ENCODE measurements at regions not wholly inside any gene's neighbourhood (a gene's known extent, or its start where the extent isn't known, plus 50 kb on each side); places are given as distances from the start of the nearest gene placed in this dataset.

GRCh38 chr6:78353040-78353439 lies 514.3 kb upstream of the IRAK1BP1 start:
- H3K4ac ChIP-seq (ENCODE audit: low read depth, low read length): no peak overlapping the region
- H3K27me3 ChIP-seq (ENCODE audit: control insufficient read depth, insufficient read depth, low read length): no peaks in the 10 kb centered on the region
- H2BK5ac ChIP-seq (ENCODE audit: low read depth, low read length, poor library complexity, severe bottlenecking): no peak overlapping the region
- no peak overlapping the region for H2AK5ac ChIP-seq (ENCODE audit: low read depth, low read length)
- no peak overlapping the region for H4K8ac ChIP-seq (ENCODE audit: low read depth in 2 of 2, low read length in 2 of 2)
- H3K56ac ChIP-seq (ENCODE audit: extremely low read depth, insufficient read depth, low read length): no peak overlapping the region
- ChIA-PET POLR2A (ENCODE audit: unreplicated experiment) (no interaction called here), CTCF (no interaction called here)
- H2BK20ac ChIP-seq (ENCODE audit: low read depth, low read length): no peak overlapping the region
- no peak overlapping the region for H3K4me2 ChIP-seq (ENCODE audit: low read depth, low read length)
- H4K91ac ChIP-seq (ENCODE audit: insufficient read depth, low read depth, low read length): no peak overlapping the region
- no peak overlapping the region for H3K27ac ChIP-seq (ENCODE audit: insufficient read depth, low read length)
- no peaks in the 10 kb centered on the region for H3K36me3 ChIP-seq (ENCODE audit: control insufficient read depth, insufficient read depth, low read length)
- no peak overlapping the region for H2BK120ac ChIP-seq (ENCODE audit: low read depth, low read length)
- ATAC-seq (ENCODE audit: low read depth): no peak
- in situ Hi-C loops (cut with MboI; ENCODE audit: low sequenced_read_pairs): no loop called here
- no peak overlapping the region for H4K5ac ChIP-seq (ENCODE audit: low read depth, low read length)
- H3K79me1 ChIP-seq (ENCODE audit: low read depth in 1 of 2, low read length in 2 of 2): no peaks in the 10 kb centered on the region
- no peak overlapping the region for H2AK9ac ChIP-seq (replicated peaks; ENCODE audit: low read depth, low read length, poor library complexity)
- WGBS, 2 experiments (ENCODE audit: extremely low coverage in 2 of 2, insufficient read length in 1 of 2): no CpG with 5 or more reads among the region's 1 CpG
- TF ChIP-seq CTCF (conservative IDR thresholded peaks at IDR 0.05; ENCODE audit: low read depth, low read length) (no peak), MAFK (IDR thresholded peaks at IDR 0.05; ENCODE audit: low read depth, low read length) (no peak)
- DNase-seq: no peak
- BruUV-seq (replicated peaks): no TSS peak
- H3K9ac ChIP-seq (ENCODE audit: low read depth, low read length): no peak overlapping the region
- H2AFZ ChIP-seq (replicated peaks; ENCODE audit: low read length, poor library complexity): no peak overlapping the region
- H3K4me3 ChIP-seq (ENCODE audit: insufficient read depth, low read depth, low read length): no peak overlapping the region
- no peaks in the 10 kb centered on the region for H3K4me1 ChIP-seq (ENCODE audit: control insufficient read depth, insufficient read depth, low read length)
- no peaks in the 10 kb centered on the region for H4K20me1 ChIP-seq (ENCODE audit: insufficient read depth, low read length)
- intact Hi-C loops (cut with micrococcal nuclease): no loop called here
- no peaks in the 10 kb centered on the region; the same call in 1 of the 2 replicates for H3K9me3 ChIP-seq (ENCODE audit: control insufficient read depth, insufficient read depth, low read length)
- no peaks in the 10 kb centered on the region for H3K9me1 ChIP-seq (ENCODE audit: insufficient read depth, low read length)
- H2BK15ac ChIP-seq (ENCODE audit: low read depth, low read length): no peak overlapping the region
- H3K18ac ChIP-seq (ENCODE audit: low read depth, low read length): no peak overlapping the region
- dilution Hi-C loops (cut with HindIII; ENCODE audit: low sequenced_read_pairs, unreplicated experiment): no loop called here
- H3K14ac ChIP-seq (replicated peaks; ENCODE audit: low read depth, low read length): no peak overlapping the region
- no peak overlapping the region for H3K23ac ChIP-seq (ENCODE audit: low read depth, low read length)

All from IMR-90 (cell line).